HK-2 (cell line): ENCODE measurements at regions not wholly inside any gene's neighbourhood (a gene's known extent, or its start where the extent isn't known, plus 50 kb on each side); places are given as distances from the start of the nearest gene placed in this dataset.
"Not testable (repeated sequence)": the region's sequence is repeated elsewhere in the genome, so short reads cannot be mapped to it uniquely, and the experiment has no call there.

Experiments used
- DNase-seq: peaks from one replicate; pipeline ENCODE4 v3.0.0-alpha.2; 2018; ENCODE audit not compliant: unreplicated experiment

DNA sequence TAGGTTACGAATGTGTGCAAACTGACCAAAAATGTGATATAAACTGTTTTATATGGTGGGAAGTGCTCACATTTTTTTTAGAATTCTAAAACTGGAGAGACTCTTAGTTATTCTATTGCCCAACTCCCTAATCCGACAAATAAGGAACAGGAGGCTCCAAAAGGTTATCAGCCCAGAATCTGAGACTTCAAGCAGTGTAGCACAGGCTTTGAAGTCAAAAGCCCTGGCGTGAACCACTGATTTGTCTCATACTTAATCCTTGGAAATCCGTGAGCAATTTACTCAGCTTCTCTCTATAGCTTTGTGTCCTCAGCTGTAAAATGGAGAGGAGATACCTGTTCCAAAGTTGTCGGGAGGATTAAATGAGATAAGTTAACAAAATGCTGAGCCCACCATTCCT, 368.8 kb upstream of the SASH1 start:
- DNase-seq: no peak

DNA sequence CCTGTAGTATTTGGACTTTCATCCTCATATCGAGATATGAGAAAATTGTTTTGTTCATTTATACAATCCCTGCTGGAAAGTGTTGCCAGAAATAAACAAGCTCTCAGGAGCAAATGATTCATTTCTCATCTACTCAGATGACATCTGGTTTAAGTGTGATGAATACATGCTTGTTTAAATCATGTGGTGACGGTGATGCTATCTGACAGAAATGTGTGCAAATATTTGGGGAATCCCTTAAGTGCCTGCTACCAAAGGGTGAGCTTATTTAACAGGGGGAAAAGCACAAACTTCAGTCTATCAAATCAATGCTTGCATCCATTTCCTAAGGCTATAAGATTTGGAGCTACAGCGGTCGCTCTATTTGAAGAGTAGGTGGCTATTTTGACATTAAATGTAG, 368.3 kb upstream of the SASH1 start:
- no peak for DNase-seq

DNA sequence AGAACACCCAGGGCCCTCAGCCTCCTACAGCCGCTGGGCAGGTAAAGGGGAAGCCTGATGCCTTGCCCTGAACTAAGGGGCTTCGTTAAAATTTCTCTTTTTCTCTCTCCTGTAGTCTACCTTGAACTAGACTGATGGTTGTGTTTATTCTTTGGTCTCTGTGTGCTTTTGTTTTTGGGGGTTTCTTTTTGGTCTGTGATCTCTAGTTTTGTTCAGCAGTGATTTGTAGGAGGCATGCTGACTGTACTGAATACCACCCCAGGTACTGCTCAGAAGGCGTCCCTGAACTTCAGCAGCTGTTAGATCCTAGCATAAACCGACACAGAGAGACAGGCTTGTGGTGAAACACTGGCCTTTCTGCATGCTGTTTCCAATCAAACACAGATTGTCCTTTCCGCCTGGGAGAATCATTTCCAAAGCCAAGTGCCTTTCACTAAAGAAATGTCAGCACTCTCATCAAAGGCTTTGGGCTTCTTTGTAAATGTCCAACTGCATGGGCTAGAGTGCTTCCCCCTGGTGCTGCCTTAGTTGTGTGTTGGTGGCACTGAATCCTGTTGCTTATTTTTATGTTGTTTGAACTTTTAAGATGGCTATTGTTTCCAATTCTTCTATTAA, 364.7 kb upstream of the SASH1 start:
- no peak for DNase-seq

DNA sequence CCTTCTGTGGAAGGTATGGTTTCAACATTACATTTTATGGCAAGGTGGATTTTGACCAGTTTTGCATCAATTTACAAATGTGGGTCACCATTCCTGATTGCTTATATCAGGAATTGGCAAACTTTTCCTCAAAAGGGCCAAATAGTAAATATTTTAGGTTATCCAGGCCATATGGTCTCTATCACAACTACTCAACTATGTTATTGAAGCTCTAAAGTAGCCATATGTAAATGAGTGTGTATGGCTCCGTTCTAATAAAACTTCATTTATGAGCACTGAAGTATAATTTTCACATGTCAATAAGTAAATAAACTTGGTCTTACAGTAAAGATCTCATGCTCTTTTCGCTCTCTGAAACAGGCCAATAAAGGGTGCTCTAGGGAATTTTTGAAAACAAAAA, 362.7 kb upstream of the SASH1 start:
- no peak for DNase-seq

DNA sequence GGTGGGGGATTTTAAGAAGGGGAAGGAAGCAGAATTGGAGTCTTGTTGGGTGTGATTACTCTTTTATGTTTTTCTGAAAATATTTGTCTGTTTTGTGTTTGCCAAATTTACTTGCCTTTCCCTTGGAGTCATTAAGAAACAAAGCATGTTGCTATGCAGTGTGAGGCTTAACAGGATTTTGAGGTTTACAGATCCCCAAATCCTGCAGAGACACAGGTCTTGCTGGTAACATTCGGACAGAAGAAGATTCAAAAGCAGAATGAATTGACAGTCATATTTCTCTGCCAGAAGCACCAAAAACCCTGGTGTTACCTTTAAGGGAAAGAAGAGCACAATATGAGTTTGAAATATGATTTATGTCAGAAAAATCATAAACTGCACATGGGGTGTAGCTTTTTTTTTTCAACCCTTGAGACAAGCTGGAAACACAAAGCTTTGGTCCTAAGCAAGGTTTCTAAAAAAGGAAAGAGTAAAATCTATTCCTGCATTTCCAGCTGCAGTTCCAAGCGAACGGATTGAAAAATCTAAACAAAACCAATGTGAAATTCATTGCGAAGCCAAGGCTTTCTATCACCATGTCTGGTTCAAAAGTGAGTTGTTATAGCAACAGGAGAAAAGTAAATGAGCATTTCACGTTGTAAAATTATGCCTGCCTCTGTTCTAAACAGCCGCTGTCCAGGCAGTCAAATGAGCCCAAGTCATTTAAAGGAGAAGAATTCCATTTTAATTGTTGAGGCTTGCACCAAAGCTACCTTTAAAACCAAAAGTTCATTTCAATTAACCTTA, 358.9 kb upstream of the SASH1 start:
- no peak for DNase-seq

DNA sequence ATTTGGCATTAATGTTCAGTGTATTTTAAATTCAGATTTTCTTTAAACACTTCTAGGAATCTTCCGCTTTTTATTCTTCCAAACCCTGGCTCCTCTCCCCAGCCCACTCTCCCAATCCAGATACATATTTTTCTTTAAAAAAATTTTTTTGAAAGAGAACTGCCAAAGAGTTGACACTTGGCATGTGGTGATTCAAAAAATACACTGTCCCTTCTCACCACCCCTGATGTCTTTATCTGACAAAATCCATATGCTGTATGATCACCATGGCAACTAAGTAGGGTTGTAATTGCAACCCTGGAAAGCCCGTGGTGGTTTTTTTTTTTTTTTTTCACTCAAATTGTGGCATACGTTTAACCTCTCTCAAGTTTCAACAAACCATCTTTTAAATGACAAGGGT, 355.8 kb upstream of the SASH1 start:
- no peak for DNase-seq

DNA sequence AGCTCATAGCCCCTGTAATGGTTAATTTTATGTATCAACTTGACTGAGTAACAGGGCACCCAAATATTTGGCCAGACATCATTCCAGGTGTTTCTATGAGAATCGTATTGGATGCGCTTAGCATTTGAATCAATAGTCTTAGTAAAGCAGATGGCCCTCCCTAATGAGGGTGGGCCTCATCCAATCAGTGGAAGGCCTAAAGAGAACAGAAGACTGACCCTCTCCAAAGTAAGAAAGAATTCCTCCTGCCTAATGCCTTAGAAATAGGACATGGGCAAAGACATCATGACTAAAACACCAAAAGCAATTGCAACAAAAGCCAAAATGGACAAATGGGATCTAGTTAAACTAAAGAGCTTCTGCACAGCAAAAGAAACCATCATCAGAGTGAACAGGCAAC, 352.5 kb upstream of the SASH1 start:
- DNase-seq: no peak

DNA sequence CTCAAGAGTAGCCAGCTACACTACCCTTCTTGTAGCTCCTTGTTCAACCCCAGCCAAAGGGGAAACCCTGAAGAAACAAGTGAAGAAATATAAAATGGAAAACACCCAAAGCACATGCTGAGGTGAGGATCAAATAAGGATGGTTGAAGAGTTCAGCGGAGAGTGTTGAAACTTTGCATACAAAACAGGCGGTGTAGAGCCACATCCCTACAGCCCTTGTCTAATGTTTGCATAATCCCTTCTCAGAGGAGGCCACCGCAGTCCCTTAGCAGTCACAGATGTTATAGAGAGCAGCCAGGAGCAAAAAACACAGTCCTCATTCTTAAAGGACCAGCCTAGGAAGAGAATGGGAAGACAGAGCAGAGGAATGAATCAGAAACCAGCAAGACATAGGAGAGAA, 350.7 kb upstream of the SASH1 start:
- DNase-seq: no peak

DNA sequence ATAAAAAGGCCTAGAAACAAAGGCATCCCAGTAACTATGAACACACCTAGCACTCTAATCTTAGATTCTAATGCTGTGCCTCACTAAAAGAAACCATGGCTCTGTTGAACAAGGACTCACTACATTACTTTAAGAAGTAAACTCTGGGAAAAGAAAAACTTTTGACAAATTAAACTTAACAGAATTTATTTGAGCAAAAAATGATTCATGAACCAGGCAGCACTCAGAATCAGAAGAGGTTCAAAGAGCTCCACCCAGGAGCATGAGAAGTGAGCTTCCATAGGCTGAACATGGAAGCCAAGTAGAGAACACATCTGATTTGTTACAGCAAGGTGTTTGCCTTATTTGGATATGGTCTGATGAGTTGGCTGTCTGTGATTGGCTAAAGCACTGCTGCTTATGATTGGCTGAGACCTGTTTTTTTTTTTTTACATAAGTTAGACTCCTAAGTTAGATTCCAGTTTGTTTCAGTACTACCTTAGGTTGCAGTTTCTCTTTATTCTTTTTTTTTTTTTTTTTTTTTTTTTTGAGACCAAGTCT, 343.6 kb upstream of the SASH1 start:
- no peak for DNase-seq

DNA sequence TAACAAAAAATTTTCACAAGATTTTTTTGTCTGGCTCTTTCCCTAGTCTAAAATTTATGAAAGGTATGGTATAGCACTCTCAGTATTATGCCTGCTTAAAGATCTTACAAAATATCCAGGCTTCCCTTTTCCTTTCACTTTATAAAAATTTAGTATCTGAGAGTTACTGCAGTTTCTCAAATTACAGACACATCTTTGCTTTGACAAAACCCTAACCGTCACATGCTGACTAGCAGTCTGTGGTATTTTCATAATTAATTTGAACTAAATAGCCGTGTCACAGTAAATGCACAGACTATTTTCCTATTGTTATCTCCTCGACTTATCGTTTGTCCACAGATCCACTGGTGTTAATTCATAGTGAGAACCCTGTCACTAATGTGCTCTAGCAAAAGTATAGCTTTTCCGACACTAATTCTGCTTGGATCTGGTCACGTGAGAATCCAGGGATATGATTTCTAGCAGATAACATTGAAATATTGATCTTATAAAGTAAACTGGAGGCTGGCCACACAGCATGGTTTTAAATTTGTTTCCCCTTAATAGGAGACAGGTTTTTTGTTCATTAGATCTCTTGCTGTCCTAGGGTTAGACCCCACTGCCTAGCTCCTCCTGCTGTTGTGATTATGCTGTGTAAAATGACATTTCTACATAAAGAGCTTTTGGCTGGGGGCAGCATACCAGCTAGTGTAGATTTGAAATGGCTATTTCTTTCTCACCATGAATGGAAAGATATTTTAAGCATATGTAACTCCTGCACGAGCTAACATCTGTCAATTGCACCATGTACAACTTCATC, 340.6 kb upstream of the SASH1 start:
- DNase-seq: no peak

DNA sequence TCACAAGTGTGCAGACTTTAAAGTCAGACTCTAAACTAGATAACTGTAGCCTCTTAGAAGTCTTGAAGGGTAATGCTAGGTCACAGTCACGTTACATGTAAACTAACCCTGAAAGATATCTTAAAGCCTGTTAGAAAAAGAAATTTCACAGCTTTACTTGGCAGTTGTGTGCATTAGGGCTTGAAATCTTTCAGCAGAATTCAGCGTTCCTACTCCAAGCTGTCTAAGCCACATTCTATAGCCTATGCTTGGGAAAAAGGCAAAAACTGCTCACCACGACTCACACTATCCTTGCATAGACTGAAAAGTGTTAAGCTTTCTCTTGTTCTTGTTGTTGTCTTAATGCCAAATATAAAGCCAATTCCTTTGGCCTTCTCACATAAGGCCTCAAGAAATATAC, 338.0 kb upstream of the SASH1 start:
- DNase-seq: no peak

DNA sequence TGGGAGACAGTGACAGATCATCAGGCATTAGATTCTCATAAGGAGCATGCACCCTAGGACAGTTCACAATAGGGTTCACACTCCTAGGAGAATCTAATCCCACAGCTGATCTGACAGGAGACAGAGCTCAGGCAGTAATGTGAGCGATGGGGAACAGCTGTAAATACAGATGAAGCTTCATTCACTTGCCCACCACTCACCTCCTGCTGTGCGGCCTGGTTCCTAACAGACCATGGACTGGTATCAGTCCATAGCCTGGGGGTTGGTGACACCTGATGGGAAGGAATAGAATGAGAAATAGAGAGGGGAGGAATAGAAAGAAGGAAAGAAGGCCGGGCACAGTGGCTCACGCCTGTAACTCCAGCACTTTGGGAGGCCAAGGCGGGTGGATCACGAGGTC, 336.8 kb upstream of the SASH1 start:
- DNase-seq: no peak

DNA sequence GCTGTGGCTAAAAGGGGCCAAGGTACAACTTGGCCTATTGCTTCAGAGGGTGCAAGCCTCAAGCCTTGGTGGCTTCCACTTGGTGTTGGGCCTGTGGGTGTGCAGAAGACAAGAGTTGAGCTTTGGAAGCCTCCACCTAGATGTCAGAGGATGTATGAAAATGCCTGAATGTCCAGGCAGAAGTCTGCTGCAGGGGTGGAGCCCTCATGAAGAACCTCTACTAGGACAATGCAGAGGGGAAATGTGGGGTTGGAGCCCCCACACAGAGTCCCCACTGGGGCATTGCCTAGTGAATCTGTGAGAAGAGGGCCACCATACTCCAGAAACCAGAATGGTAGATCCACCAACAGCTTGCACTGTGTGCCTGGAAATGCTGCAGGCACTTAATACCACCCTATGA, 332.1 kb upstream of the SASH1 start:
- not testable (repeated sequence) for DNase-seq

DNA sequence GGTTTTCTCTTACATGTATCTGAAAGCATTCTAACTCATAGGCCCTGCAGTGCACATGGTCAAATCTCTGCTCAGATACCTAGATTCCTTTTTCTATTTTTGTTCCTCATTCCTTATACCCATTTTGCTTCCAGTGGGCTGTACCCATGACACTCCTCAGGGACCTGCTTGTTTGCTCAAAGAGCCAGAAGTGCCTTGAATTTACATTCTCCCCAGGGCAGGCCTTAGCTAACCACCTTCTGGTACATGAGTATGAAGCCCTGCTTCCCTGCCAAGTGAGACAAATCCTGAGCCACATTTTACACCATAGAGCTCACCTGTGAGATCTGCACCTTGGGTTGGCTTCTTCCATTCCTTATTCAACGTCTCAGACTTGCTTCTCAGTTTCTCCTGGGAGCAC, 326.6 kb upstream of the SASH1 start:
- no peak for DNase-seq

DNA sequence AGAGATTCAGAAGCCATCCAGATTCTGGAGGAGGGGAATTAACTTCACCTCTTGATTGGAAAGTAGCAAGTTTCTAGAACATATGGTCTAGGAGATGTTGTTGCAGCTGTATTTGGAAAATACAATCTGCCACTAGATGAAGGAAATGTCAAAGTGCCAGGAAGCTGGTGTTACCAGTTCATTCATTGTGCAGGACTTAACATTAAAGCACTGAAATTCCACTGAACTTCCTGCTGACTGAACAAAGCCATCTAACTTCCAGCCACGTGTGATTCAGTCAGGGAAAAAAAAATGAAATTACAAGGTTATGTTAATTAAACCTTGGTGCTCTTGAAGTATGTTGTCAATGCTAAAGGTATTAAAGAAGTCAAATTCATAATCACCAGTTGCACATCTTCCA, 321.5 kb upstream of the SASH1 start:
- DNase-seq: no peak

DNA sequence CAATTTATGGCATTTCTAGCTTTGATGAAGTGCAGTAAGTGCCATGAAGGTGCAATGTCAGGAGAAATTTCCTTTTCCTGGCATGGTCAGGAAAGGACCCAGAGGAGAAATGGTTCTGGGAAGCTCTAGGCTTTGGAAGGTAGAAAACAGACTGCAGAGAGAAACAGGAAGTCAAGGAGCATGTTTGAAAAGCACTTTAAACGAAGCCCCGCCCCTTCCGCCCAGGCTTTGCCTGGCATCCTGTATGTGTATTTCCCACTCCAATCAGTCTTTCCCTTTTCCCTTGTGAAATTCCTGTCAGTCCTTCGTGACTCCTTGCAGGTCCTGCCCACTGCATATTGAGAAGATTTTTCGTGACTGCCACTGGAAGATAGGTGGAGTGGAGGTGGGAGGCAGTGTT, 320.9 kb upstream of the SASH1 start:
- DNase-seq: no peak

DNA sequence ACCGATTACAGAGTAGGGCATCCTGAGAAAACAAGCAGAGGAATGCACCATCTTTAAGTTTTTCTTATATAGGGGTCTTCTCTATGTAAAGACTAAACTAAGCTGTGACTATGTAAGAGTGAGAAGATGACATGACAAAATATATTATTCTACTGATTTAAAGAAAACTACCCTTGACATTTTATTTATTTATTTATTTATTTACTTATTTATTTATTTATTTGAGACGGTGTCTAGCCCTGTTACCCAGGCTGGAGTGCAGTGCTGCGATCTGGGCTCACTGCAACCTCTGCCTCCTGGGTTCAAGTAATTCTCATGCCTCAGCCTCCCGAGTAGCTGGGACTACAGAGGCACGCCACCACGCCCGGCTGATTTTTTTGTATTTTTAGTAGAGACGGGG, 320.4 kb upstream of the SASH1 start:
- not testable (repeated sequence) for DNase-seq

DNA sequence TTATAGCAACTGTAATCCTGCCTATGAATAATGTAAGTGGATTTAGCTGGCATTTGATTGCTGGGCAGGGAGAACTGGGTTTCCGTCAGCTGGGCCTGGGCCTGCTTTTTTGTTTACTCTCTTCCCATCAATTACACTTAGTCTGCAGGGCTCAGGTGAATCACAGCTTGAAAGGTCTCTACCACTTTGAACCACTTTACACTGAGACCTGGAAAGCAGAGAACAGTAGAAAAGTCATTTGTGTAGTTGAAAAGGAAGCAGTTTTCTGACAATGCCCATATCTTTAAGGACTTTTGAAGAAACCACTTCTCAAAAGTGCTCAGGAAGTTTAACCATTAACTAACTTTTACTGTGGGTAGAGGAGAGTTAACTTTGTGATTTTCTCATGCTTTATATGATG, 315.4 kb upstream of the SASH1 start:
- DNase-seq: no peak

DNA sequence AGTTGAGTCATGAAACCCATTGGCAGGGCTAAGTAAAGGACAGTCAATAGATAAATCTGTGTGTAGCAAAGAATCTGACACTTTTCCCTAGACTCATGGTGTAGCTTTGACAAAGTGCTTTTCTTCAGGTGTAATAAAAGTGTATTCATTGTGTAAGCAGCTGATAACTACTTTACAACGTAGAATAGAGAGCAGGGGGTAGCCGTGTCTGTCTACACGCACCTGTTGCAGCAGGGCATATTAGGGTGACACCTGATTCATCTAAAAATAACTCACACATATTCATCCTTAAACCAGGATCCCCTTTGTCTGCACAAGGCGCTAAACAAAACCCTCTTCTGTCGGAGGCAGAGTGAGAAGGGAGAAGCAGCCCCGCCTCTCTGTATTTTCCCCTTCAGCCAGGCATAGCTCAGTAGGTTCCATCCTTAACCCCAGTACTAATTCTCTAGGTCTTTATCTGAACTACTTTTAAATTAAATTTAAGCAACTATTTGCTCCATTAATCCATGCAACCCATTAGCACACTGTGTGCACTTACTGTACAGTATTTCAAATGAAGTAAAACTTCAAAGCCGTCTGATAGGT, 306.7 kb upstream of the SASH1 start:
- DNase-seq: no peak

DNA sequence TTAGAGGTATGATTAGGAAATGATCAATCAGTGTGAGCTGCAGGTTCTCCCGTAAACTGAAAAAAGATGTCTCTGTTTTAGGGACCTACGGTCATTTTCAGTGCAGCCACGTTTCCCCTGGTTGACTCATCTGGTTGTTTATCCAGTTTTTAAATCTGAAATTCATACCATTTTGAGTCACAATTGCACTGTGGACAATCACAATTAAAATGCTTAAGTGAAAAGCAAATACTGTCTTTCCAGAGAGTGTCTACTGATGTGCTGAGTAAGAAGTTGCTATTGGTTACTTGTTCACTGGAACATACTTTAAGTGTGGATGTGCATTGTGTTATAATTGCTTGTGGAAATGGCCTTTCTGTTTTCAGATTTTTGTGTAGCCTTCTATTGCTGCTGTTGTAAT, 305.1 kb upstream of the SASH1 start:
- no peak for DNase-seq

DNA sequence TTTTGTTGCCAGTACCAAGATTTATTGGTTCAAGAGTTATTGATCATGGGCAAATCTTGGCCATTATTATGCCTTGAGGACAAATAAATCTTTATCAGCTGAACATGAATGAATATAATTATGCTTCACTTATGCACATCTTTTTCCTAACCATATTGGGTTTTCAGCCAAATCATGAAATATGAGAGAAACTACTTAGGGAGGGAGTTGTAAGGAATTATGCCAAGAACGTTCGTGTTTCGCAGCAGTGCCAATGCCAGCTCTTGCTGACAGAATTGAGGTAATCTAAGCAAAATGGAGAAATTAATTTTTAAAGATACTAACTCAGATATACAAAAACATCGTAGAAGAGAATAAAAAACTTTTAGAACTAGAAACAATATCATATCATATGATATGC, 301.1 kb upstream of the SASH1 start:
- no peak for DNase-seq

DNA sequence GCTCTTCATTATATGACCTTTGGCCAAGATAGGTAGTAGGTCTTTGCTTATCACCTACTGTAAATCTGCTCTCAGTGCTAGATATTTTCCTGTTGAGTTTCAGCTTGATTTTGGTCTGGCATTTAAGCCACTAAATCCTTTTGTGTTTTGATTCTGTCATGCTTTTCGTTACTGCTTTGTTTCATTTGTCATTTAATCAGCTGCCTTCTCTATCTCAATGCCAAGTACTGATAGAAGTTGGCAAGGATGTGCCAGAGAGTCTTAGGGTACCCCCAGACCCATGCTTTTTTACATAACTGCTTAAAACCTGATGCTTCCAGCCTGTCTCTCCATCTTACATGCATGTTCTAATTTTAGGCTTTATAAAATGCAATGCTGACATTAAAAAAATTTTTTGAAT, 300.1 kb upstream of the SASH1 start:
- no peak for DNase-seq
